K562 (cell line): ENCODE measurements at regions not wholly inside any gene's neighbourhood (a gene's known extent, or its start where the extent isn't known, plus 50 kb on each side); places are given as distances from the start of the nearest gene placed in this dataset.

Experiments used
- ATAC-seq: fragments of 200-7000 bp; cut with Tn5 transposase; 3 replicates; pipeline ENCODE4 v1.9.1; 2020; ENCODE audit warnings: moderate library complexity
- BruUV-seq: library from RNA; stranded (reverse); fragments of 400-500 nt; replicated peaks from 2 replicates; lab custom pipeline; 2021; lab: Mats Ljungman, UMichigan
- CTCF ChIA-PET: fragments of 300-600 bp; formaldehyde crosslinking; extraction: SDS; loops from one replicate; lab custom pipeline; 2021; ENCODE audit warnings: low intra/inter-chr PET ratio; lab: Yijun Ruan, JAX
- POLR2A ChIA-PET: fragments of 300-600, 350-650 bp; sonication (Branson Sonifier 250); formaldehyde crosslinking; extraction: SDS; loops from one replicate; lab custom pipeline; 2021; ENCODE audit warnings: antibody characterized with exemption, inconsistent platforms; lab: Yijun Ruan, JAX
- DNase-seq, 4 experiments: peaks; one replicate each; pipeline versions ENCODE4 v3.0.0 to v3.0.0-alpha.2; 2011 to 2018; ENCODE audit warnings: low spot score in 3 of 4, mixed read lengths in 3 of 4; ENCODE audit errors: extremely low read depth in 1 of 4
- FAIRE-seq: peaks from 2 replicates; lab custom pipeline; 2011; peaks lifted over from hg19 to GRCh38; lab: Jason Lieb, UNC
- H2AFZ ChIP-seq: 2 replicates; pipeline ENCODE4 v1.6.0; 2011; ENCODE audit warnings: low read depth, low read length, control low read depth, inconsistent platforms
- H3K27ac ChIP-seq: fragments of 200-600 bp; 3 replicates; pipeline ENCODE4 v1.8.0; 2011; ENCODE audit warnings: low read depth, mild to moderate bottlenecking, control low read depth, inconsistent platforms, low read length, moderate library complexity, mixed read lengths; ENCODE audit errors: extremely low read depth
- H3K27me3 ChIP-seq, 2 experiments: fragments of 300-600 bp in 1 of 2; 2 replicates in 1 of 2; 3 replicates in 1 of 2; pipeline versions ENCODE4 v1.6.0 to v1.8.0; 2011; ENCODE audit warnings: inconsistent platforms in 2 of 2, low read length in 2 of 2, mild to moderate bottlenecking in 1 of 2, mixed read lengths in 1 of 2, moderate library complexity in 1 of 2; ENCODE audit not compliant: control insufficient read depth in 2 of 2, insufficient read depth in 2 of 2
- H3K36me3 ChIP-seq: fragments of 300-600 bp; 3 replicates; pipeline ENCODE4 v1.8.0; 2011; ENCODE audit warnings: mild to moderate bottlenecking, low read length, inconsistent platforms; ENCODE audit not compliant: control insufficient read depth, insufficient read depth
- H3K4me1 ChIP-seq, 2 experiments: fragments of 200-600 bp in 1 of 2; replicated peaks in 1 of 2; 2 replicates in 1 of 2; 3 replicates in 1 of 2; pipeline versions ENCODE4 v1.5.1 to v1.8.0; 2011; ENCODE audit warnings: inconsistent platforms in 2 of 2, low read length in 2 of 2, mild to moderate bottlenecking in 1 of 2, mixed read lengths in 1 of 2, moderate library complexity in 1 of 2; ENCODE audit not compliant: control insufficient read depth in 2 of 2, insufficient read depth in 2 of 2
- H3K4me2 ChIP-seq: 2 replicates; pipeline ENCODE4 v1.6.1; 2011; ENCODE audit warnings: low read length, control low read depth, inconsistent platforms, mixed read lengths; ENCODE audit not compliant: insufficient read depth
- H3K4me3 ChIP-seq: fragments of 200-600 bp; sonication (generic), shearing (Covaris generic); 2 replicates; pipeline ENCODE4 v1.5.1; 2016; ENCODE audit warnings: control low read depth, inconsistent platforms
- H3K79me2 ChIP-seq: fragments of 200-600 bp; 3 replicates; pipeline ENCODE4 v1.8.0; 2011; ENCODE audit warnings: low read length, inconsistent platforms; ENCODE audit not compliant: control insufficient read depth, insufficient read depth
- H3K9ac ChIP-seq, 2 experiments: 2 replicates each; pipeline versions ENCODE4 v1.6.0 to v1.6.1; 2011; ENCODE audit warnings: low read depth in 2 of 2, low read length in 2 of 2, control low read depth in 1 of 2, inconsistent platforms in 1 of 2, mild to moderate bottlenecking in 1 of 2, mixed read lengths in 1 of 2; ENCODE audit not compliant: insufficient read depth in 1 of 2
- H3K9me1 ChIP-seq: one replicate; pipeline ENCODE4 v1.6.0; 2011; ENCODE audit warnings: inconsistent platforms, mild to moderate bottlenecking, low read length, moderate library complexity; ENCODE audit not compliant: control insufficient read depth, insufficient read depth
- H3K9me3 ChIP-seq: replicated peaks from 2 replicates; pipeline ENCODE4 v1.5.1; 2011; ENCODE audit warnings: low read depth, low read length, inconsistent platforms; ENCODE audit not compliant: control insufficient read depth, insufficient read depth
- H4K20me1 ChIP-seq: replicated peaks from 2 replicates; pipeline ENCODE4 v1.6.1; 2011; ENCODE audit warnings: low read length, inconsistent platforms, mixed read lengths; ENCODE audit not compliant: control insufficient read depth, insufficient read depth
- HCFC1 ChIP-seq: IDR thresholded peaks from 2 replicates; pipeline ENCODE4 v1.6.1; 2012; ENCODE audit warnings: low read depth, low read length, improper control_type of control experiment
- KLF1 ChIP-seq: fragments of 450-650 bp; IDR thresholded peaks from 2 replicates; pipeline ENCODE4 v1.6.1; 2016; ENCODE audit warnings: missing genetic modification characterization, missing compliant biosample characterization
- MAFK ChIP-seq: IDR thresholded peaks from 2 replicates; pipeline ENCODE4 v1.6.1; 2011; ENCODE audit warnings: low read length, improper control_type of control experiment
- MTA1 ChIP-seq: fragments of 450-650 bp; IDR thresholded peaks from 2 replicates; pipeline ENCODE4 v1.6.1; 2017; ENCODE audit warnings: borderline replicate concordance
- MTF1 ChIP-seq: fragments of 250-450 bp; sonication (Bioruptor Pico); IDR thresholded peaks from 2 replicates; pipeline ENCODE4 v1.9.0; 2021; ENCODE audit warnings: moderate library complexity, mild to moderate bottlenecking, inconsistent platforms, borderline replicate concordance
- SMARCE1 ChIP-seq: fragments of 450-650 bp; IDR thresholded peaks from 2 replicates; pipeline ENCODE4 v1.7.1; 2016; ENCODE audit warnings: mild to moderate bottlenecking
- TCF7L2 ChIP-seq: fragments of 150-350 bp; IDR thresholded peaks from 2 replicates; pipeline ENCODE4 v1.6.1; 2016; ENCODE audit warnings: low read depth, mild to moderate bottlenecking, low read length, moderate library complexity
- ZNF140 ChIP-seq: fragments of 250-450 bp; sonication (Bioruptor Pico); IDR thresholded peaks from 2 replicates; pipeline ENCODE4 v1.8.0; 2021; ENCODE audit warnings: moderate library complexity, mild to moderate bottlenecking, inconsistent platforms
- ZNF561 ChIP-seq: fragments of 450-650 bp; formaldehyde crosslinking; conservative IDR thresholded peaks from 2 replicates; pipeline ENCODE4 v1.4.0; 2020; ENCODE audit warnings: mild to moderate bottlenecking, moderate library complexity
- WGBS: fragments of 100-300 bp; shearing (Covaris generic); methylation state at CpG from one replicate; pipeline ENCODE4 v1.1.6; 2016; ENCODE audit warnings: low coverage, mixed read lengths; ENCODE audit not compliant: insufficient coverage; ENCODE audit errors: missing lambda C conversion rate; 5-methylcytosine and 5-hydroxymethylcytosine counted together
- in situ Hi-C: fragments of 300-500 bp; cut with MboI; formaldehyde crosslinking; loops from 4 replicates; pipeline ENCODE4 v1.15.0; 2018; ENCODE audit warnings: inconsistent platforms, mixed read lengths
- intact Hi-C: fragments of 100-400 bp; cut with micrococcal nuclease; formaldehyde crosslinking; loops from 2 replicates; pipeline ENCODE4 v1.14.2; 2022
- TF ChIP-seq, protein P1 (sequence below), 2 experiments: IDR thresholded peaks in 1 of 2; conservative IDR thresholded peaks in 1 of 2; 2 replicates each; pipeline ENCODE4 v1.6.1; 2016; ENCODE audit warnings: low read depth in 2 of 2, mild to moderate bottlenecking in 1 of 2, missing compliant biosample characterization in 1 of 2, missing genetic modification characterization in 1 of 2, moderate library complexity in 1 of 2
- TF ChIP-seq, protein P2 (sequence below): IDR thresholded peaks from 2 replicates; pipeline ENCODE4 v1.6.1; 2016; ENCODE audit warnings: missing genetic modification characterization, missing compliant biosample characterization

DNA sequence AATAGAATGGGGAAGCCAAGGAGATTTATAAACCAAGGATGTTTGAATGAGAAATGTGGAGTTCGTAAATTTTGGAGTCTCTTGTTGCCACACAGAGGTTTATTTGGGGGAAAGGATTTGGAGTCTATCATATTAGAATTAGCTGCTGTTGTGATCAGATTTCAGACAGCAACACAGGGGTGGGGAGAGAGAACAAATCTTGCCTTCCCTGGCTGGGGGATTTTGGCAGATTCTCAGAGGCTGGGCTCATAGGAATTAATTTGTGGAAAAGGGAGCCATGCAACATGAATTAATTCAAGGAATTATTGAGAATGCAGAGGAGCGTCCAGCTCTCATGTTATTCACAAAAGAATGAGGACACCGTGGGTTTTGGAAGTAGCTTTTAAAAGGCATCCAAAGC lies 73.9 kb upstream of the PRMT8 start:
- CTCF ChIA-PET, result no interaction called here
- Histone ChIP-seq H3K4me3 (no peak overlapping the region), H4K20me1 (no peaks in the 10 kb centered on the region), H3K79me2 (no peaks in the 10 kb centered on the region), H3K9me1 (no peaks in the 10 kb centered on the region), H2AFZ (no peak overlapping the region), H3K36me3 (no peaks in the 10 kb centered on the region), H3K4me2 (no peak overlapping the region), H3K9ac (no peak overlapping the region), H3K27me3 (no peaks in the 10 kb centered on the region), H3K27ac (no peak overlapping the region), H3K9me3 (no peaks in the 10 kb centered on the region), H3K4me1 (no peaks in the 10 kb centered on the region)
- BruUV-seq, result no TSS peak
- TF ChIP-seq ZNF561 (CRISPR knock-in tag), result no peak
- no peak for TF ChIP-seq HCFC1
- no peak for TF ChIP-seq TCF7L2
- no peak for TF ChIP-seq MAFK
- TF ChIP-seq MTA1, result no peak
- TF ChIP-seq, protein P1, sequence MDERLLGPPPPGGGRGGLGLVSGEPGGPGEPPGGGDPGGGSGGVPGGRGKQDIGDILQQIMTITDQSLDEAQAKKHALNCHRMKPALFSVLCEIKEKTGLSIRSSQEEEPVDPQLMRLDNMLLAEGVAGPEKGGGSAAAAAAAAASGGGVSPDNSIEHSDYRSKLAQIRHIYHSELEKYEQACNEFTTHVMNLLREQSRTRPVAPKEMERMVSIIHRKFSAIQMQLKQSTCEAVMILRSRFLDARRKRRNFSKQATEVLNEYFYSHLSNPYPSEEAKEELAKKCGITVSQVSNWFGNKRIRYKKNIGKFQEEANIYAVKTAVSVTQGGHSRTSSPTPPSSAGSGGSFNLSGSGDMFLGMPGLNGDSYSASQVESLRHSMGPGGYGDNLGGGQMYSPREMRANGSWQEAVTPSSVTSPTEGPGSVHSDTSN (CRISPR knock-in tag; IDR thresholded peaks at IDR 0.05; ENCODE audit: low read depth), result no peak
- TF ChIP-seq, protein P1 (tag; conservative IDR thresholded peaks at IDR 0.05; ENCODE audit: low read depth), result no peak
- TF ChIP-seq MTF1 (CRISPR knock-in tag), result no peak
- no peak for TF ChIP-seq SMARCE1
- TF ChIP-seq ZNF140 (CRISPR knock-in tag), result no peak
- TF ChIP-seq KLF1, result no peak
- TF ChIP-seq, protein P2, sequence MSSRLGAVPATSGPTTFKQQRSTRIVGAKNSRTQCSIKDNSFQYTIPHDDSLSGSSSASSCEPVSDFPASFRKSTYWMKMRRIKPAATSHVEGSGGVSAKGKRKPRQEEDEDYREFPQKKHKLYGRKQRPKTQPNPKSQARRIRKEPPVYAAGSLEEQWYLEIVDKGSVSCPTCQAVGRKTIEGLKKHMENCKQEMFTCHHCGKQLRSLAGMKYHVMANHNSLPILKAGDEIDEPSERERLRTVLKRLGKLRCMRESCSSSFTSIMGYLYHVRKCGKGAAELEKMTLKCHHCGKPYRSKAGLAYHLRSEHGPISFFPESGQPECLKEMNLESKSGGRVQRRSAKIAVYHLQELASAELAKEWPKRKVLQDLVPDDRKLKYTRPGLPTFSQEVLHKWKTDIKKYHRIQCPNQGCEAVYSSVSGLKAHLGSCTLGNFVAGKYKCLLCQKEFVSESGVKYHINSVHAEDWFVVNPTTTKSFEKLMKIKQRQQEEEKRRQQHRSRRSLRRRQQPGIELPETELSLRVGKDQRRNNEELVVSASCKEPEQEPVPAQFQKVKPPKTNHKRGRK (tag), result no peak
- ATAC-seq, result no peak
- no peak for FAIRE-seq
- in situ Hi-C loops (no loop called here), intact Hi-C loops (no loop called here)
- POLR2A ChIA-PET, result interaction anchor here (0.6 kb wide), 1 partner anchor 41 kb away, joined by 4 read pairs; no protein-coding TSS in a partner anchor
- DNase-seq, result no peak
- WGBS, result 0% methylated on average over 3 of the region's 3 CpGs
